Central memory CD4-positive, alpha-beta T cell (primary cell): ENCODE measurements at regions not wholly inside any gene's neighbourhood (a gene's known extent, or its start where the extent isn't known, plus 50 kb on each side); places are given as distances from the start of the nearest gene placed in this dataset.

Source experiments
- DNase-seq: peaks from one replicate; pipeline ENCODE4 v3.0.0; 2022

DNA sequence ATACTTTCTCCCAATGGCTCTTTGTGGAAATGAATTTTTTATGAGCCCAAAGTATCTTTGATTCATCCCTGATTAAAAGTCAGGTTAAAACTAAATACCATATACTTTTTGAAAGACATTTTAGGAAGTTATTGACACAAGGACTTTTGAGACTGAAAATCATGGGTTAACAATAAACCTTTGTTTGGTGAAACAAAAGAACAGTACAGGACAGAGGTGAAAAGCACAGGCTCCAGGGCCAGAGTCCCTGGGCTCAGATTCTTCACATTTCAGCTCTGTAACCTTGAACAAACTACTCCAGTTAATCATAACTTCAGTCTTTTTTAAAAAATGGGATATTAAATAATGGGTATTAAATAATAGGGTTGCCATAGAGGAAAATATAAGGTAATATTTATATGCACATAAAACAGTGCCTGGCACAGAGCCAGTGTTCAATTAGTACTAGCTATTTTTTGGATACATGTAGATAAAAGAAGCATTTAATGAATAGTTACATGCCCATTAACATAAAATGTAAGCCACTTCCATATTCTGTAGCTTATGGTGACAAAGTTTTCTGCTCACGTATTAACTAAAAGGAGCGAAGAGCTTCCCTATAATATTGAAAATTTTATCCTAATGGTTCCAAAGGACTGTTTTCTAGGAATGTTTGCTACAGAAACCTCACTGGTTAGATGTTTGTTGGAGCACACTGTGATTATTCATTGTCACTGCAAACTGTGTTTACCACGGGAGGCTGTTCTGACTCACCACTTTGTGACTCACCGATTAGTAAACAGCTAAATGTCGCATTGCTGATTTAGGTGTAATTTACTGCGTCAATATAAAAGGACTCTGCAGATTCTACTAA, 255.4 kb downstream of the DAD1 start:
- no peak for DNase-seq

DNA sequence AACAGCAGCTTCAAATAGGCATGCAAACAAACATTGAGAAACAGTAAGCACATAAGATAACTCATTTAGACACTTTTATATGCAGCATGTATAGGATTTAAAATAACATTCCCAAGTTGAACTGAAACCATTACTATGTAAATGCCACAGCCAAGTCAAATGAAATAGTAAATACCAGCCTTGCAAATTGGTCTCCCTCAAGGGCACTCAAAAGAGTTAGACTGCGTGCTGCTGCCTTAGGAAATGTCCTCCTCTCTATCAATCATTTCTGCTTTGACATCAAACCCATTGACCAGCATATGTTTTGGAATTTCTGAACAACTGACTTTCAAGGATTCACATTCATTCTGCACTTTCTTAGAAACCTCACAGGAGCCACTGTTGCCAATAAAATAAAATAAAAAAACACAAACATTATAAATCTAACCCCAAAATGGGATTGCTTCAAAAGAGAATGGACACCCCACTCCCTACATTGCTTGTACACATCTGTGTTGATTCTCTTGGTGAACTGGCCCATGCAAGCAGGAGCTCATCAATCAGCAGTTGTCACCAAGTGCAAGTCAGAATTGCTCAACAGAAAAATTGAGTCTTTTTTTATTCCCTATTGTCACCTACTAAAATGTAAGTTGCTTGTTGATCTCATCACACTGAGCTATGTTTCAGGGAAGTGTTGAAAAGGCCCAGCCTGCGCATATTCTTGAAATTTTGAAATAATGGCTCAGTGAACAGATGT, 256.2 kb downstream of the DAD1 start:
- DNase-seq = no peak

GRCh38 chr14:22329371-22329770, 259.7 kb downstream of the DAD1 start:
- DNase-seq = no peak

GRCh38 chr14:22325676-22326400, 263.2 kb downstream of the DAD1 start:
- no peak for DNase-seq

- no peak for DNase-seq
Observed at GRCh38 chr14:22320362-22320750, 268.7 kb downstream of the DAD1 start.

GRCh38 chr14:22319526-22320361, 269.3 kb downstream of the DAD1 start:
- DNase-seq = peak; percentile 0

DNA sequence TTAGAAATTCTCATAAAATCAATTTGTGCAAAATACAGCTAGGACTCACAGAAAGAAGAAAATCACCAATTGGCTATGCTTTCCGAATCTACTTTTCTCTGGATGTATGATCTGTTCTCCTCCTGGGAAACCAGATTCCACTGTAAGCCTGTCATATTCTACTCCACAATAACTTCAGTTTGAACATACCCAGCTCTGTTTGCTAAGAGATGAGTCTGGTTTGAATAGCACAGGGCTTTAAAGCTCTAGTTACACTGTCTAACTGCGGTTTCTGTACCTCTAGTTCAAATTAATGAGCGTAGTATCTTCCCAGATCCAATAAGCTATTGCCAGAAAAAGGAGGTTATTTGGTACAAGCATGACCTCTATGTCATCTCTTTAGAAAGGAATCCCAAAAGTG, 270.1 kb downstream of the DAD1 start:
- DNase-seq = no peak

DNA sequence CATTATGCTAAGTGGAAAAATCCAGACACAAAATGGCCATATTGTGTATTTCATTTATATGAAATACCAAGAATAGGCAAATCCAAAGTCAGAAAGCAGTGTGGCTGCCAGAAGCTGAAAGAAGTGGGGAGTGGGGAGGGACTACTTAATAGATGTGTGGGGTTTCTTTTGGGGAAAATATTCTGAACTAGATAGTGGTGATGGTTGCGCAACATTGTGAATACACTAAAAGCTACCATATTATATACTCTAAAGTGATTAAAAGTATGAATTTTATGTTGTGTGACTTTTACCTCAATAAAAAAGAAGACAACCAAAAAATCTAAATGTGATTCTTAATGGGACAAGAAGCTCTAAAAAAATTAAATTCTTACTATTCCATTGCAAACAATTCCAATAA, 272.6 kb downstream of the DAD1 start:
- no peak for DNase-seq

DNA sequence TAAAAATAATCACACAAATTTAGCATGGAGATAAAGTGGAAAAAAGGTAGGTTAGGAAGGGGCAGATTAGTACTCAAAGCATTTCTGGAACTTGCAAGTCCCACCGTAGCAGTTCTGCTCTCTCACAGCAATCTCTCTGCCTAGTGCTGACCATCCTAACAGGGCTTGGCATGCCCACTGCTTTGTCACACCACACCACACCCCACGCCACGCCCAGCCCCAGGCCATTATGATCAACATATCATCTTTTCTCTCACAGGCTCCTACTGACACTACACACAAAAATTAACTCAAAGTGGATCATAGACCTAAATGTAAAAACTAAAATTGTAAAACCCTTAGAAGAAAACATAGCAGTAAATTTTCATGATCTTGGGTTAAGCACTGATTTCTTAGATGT, 273.7 kb downstream of the DAD1 start:
- DNase-seq = no peak

- DNase-seq = peak; percentile 5
Observed at GRCh38 chr14:22314183-22314820, 274.7 kb downstream of the DAD1 start.

DNA sequence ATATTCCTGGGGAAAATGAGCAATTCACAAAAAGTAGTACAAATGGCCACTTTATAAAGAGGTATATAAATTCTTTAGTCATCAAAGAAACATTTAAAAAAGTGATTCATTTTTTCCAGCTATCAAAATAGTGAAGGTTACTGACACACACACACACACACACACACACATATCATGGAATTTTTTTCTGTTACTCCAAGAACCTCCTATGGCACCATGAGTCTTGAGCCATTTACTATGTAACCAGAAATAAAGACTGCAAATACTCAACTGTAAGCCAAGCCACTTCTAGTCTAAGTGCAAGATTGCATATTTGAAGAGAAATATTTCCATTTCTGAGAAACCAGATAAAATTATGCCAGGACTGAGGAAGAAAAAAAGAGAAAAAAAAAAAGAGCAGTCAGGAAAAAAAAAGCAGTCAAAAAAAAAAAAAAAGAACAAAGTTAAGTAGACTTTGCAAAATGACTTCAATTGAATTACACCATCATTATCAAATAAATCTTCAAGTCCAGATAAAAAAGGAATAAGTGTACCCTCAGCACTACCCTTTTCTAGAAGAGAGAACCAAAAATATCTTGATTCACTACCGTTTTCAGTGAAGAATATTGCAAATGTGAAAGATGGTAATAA, 275.7 kb downstream of the DAD1 start:
- DNase-seq = no peak

DNA sequence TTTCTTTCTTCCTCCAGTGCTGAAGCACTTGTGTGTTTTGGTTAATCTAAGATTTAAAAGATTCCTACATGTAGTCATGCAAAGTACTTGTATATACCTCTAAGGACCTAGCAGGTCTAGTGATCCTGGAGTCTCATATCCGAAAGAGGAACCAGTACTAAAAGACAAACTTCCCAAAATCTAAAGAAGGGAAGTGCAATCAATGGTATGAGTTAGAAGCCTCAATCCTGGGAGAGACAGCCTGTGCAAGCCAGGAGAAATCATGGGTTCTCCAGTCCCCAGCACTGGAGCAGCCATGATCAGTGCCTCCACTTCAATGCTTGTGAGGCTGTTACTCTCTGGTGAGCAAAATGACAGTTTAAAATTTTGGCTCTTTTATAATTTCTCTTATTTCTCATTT, 277.4 kb downstream of the DAD1 start:
- no peak for DNase-seq

GRCh38 chr14:22305607-22306006, 283.4 kb downstream of the DAD1 start:
- DNase-seq = no peak

DNA sequence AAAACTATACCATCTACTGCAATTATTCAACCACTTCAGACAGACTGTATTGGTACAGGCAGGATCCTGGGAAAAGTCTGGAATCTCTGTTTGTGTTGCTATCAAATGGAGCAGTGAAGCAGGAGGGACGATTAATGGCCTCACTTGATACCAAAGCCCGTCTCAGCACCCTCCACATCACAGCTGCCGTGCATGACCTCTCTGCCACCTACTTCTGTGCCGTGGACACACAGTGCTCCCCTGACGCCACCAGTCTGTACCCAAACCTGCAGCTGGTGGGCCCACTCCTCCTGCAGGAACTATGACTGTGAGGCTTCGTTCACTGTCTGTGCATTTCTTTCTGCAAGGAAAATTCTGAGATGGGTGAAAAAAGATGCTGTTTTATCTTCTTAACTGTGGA, 284.7 kb downstream of the DAD1 start:
- no peak for DNase-seq

- peak; percentile 0 for DNase-seq
Observed at GRCh38 chr14:22303589-22304195, 285.3 kb downstream of the DAD1 start.

GRCh38 chr14:22300646-22301045, 288.4 kb downstream of the DAD1 start:
- DNase-seq = no peak

- DNase-seq = no peak
Observed at GRCh38 chr14:22297376-22297775, 291.6 kb downstream of the DAD1 start.

DNA sequence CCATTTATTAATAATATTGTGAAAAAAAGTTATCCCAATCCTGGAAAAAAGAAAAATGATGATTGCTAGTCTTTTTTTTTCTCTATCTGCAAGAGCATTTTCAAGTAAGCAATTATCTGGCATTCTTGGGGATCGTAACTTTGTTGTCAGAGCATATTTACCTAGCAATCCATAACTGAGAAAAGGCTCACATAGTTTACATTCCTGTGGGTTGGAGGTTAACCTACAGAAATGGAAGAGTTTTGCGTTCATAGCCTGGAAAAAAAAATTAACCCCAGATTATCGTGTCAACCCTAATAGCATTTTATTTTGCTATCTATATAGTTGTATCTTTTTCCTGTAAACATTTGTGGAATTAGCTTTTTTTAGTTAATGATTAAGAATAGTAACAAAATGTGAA, 292.3 kb downstream of the DAD1 start:
- DNase-seq = no peak

DNA sequence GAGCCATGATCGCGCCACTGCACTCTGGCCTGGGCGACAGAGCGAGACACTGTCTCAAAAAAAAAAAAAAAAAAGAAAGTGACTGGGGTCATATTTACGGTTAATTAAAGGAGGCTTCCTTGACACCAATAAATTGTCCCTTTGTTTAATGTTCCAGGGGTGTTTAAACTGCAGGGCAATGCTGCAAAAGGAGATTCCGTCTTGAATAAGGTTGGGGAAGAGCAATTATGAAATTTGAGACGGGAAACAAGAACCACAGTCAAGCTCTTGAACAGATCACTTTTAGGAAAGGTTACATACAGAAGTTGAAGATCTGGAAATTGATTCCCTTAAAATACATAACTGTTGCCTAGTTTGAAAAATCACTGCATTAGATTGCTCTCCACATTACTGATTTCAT, 292.9 kb downstream of the DAD1 start:
- DNase-seq = no peak

GRCh38 chr14:22291406-22291805, 297.6 kb downstream of the DAD1 start:
- DNase-seq = no peak

DNA sequence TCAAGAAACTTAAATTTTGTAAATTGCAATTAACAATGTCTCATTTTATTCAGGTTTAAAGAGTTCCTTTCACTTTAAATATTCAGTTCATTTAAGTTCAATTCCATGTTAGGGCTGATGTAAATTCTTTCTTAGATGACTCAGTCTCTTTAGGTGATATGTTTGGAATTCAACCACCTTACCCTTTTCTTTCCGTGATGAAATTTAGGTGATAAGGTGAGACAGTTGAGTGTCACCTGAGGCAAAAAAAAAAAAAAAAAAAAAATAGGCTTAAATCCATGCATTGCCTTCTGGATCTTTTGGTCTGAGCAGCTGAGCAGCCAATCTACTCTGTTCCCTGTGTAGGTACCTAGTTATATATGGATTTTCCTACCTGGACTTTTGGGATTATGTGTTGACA, 299.5 kb downstream of the DAD1 start:
- DNase-seq = no peak
